HG02884 (cell line): ENCODE measurements at regions not wholly inside any gene's neighbourhood (a gene's known extent, or its start where the extent isn't known, plus 50 kb on each side); places are given as distances from the start of the nearest gene placed in this dataset.
"Not testable (repeated sequence)": the region's sequence is repeated elsewhere in the genome, so short reads cannot be mapped to it uniquely, and the experiment has no call there.

Experiments
- ATAC-seq: cut with Tn5 transposase; IDR thresholded peaks from one replicate; pipeline ENCODE4 v1.9.1; 2021; ENCODE audit warnings: mild to moderate bottlenecking, moderate library complexity; ENCODE audit not compliant: unreplicated experiment

DNA sequence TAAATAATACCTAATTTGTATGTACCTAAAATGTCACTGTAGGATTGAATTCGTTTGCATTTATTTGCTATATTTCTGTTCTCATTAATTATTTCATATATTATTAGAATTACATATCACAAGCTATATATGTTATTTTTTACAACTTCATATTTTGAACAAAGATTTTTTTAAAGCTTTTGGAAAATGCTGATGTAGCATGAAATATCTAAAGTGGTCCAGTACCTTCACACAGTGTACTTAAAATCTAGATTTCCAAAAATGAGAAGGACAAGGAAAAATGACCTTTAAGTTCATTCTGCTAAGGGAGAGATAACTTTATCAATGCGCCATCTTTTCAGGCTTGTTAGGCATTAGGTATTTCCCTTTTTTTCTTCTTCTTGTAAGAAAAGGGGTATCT lies 71.8 kb downstream of the LARP7 start:
- no peak for ATAC-seq

DNA sequence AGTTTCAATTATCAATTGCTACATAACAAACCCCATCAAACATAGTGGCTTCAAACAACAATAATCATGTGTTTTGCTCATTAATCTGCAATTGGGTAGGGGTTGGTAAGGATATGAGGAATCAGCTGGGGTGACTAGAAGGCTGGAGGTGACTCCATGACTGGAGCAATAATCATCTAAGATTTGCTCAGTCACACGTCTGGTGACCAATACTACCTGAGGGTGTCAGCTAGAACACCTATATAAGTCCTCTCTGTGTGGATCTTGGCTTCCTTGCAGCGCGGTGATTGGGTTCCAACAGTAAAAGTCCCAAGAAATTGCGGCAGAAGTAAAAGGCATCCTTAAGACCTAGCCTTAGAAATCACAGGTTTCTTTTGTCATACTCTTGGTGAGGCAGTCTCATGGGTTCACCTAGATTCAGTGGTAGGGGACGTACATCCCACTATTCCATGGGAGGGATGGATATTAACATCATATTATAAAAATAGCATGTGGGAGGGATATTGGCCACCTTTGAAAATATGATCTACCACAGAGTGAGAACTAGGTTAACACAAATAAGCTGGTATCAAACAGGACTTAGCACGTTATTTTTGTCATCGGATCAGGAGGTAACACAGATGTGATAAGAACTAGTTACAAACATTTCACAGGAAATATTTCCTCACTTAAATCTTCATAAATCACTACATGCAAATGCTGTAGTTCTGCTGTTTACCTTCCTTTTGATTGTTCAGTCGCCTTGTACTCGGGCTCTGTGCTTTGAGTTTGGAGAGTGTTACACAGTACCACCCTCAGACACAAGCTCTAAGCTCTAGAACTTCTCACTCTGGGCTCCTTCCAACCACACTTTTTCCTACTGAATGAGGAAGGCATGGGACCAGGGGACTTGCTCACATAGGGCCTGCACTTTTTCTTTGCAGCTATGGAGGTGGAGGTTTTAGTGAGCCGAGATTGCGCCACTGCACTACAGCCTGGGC lies 78.3 kb downstream of the LARP7 start:
- no peak for ATAC-seq

GRCh38 chr4:112717856-112718255 lies 80.9 kb downstream of the LARP7 start:
- no peak for ATAC-seq

- no peak for ATAC-seq
Measured at GRCh38 chr4:112721627-112722026, 84.7 kb downstream of the LARP7 start.

DNA sequence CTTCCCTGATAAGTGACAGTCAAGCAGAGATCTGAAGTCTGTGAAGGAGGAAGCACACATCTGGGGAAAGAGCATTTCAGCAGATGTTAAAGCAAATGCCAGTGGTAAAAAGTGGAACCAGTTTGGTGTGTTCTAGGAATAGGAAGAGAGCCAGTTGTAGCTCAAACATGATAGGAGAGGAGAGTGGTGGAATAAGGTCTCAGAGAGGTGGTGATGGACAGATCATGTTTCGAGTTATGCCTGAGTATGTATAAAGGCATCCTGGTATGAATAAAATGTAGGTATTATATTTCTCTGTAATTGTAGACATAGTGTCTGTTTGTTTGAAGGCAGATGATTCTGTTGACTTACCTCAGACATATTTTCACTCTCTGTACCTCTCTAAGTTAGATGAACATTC lies 89.1 kb downstream of the LARP7 start:
- ATAC-seq, result no peak

- ATAC-seq, result not testable (repeated sequence)
Measured at GRCh38 chr4:112727728-112728127, 90.8 kb downstream of the LARP7 start.

DNA sequence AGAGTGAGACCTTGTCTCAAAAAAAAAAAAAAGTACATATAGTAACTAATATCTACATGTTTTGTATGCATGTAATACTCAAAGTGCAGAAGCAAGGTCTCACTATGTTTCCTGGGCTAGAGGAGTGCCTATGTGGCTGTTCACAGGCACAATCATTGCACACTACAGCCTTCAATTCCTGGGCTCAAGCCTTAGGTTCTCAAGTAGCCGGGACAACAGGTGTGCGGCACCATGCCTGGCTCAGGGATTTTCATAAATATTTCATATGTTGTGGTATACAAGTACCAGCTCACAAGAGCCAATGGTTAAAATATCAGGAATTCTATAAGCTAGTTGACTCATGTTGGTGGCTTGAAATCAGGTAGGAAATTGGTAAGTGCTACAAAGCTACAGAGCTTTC lies 94.8 kb downstream of the LARP7 start:
- ATAC-seq, result no peak

DNA sequence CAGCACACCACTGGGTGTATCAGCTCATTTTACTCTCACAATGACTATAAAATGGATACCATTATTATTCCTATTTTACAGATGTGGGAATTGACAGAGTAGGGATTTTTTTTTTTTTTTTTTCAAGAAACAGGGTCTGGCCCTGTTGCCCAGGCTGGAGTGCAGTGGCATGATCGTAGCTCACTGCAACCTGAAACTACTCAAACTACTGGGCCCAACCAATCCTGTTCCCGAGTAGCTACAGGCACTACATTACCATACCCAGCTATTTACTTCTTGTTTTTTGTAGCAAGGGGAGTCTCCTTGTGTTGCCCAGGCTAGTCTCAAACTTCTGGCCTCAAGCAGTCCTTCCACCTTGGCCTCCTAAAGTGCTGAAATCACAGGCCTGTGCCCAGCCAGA lies 95.2 kb downstream of the LARP7 start:
- ATAC-seq, result no peak

DNA sequence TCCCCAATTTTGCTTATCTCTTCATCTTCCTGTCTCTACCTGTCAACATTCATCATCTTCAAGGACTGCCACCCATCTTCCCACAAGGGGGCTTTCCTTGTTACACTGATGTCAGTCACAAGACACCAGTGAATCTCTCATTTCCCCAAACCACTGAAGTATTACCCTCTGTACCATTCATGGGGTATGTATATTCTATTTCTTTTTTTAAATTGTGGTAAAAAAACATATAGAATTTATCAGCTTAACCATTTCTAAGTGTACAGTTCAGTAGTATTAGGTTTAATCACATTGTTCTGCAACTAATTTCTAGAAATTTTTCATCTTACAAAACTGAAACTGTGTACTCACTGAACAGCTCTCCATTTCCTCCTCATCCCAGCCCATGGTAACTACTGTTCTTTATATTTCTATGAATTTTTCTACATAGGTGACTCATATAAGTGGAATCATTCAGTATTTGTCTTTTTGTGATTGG lies 98.6 kb downstream of the LARP7 start:
- peak; percentile 72 for ATAC-seq

- ATAC-seq, result peak; percentile 38
Measured at GRCh38 chr4:112736718-112737135, 99.8 kb downstream of the LARP7 start.

GRCh38 chr4:112739442-112739841 lies 102.5 kb downstream of the LARP7 start:
- no peak for ATAC-seq

DNA sequence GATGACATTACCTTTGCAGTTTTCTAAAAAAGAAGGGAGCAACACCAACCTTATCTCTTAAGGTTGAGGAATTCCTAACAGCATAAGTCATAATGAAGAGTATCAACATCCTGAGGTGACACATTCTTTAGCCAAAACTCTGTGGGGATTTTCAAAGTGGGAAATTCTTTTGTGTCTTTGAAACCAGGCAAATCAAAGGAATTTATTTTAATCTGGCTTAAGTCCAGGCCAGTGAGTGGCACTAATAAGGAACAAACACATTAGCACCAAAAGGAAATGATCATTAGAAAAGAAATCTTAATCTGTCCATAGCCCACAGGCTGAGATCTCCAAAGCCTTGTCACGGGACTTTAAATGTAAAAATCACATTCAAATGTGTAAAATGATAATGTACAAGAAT lies 110.1 kb downstream of the LARP7 start:
- no peak for ATAC-seq

DNA sequence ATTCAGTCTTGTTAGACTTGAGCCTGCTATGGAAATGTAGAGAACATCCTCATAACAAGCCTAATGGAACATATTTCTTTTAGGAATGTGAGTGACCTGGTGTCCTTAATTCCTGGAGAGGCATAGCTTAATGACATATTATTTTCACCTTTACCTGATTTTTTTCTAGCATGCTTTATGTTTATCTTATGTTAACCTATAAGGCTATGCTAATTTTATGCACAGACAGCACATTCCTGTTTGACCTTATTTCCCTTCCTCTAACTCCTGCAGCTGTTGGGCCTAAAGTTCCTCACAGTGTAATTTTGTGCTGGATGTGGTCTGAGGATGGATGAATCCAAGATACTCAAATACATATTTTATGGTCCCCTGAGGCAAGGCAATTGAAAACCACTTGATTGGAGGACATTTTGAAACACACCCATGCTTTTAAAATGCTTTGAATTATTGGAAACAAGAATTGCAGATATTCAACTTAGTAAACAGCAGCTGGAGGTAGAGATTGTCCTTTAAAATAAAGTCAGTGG lies 111.5 kb downstream of the LARP7 start:
- ATAC-seq, result no peak

- not testable (repeated sequence) for ATAC-seq
Measured at GRCh38 chr4:112750749-112751148, 113.8 kb downstream of the LARP7 start.

DNA sequence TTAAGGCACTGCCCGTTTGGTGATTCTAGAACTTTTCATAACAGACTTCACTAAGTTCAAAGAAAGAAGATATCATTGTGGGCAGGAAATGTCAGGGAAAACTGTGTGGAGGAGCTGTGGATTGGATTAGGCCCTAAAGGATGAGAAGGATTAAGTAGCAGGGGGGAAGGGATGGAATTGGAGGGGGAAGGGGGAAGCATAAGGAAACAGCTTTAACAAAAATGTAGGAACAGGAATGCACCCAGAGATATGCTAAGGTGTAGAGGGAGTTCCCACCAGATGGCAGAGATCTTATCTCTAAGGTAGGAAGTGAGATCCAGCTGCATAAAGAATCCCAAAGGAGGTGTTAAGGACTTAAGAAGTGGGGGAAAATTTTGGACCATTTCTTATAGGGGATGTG lies 114.5 kb downstream of the LARP7 start:
- no peak for ATAC-seq

- no peak for ATAC-seq
Measured at GRCh38 chr4:112752061-112752460, 115.1 kb downstream of the LARP7 start.

DNA sequence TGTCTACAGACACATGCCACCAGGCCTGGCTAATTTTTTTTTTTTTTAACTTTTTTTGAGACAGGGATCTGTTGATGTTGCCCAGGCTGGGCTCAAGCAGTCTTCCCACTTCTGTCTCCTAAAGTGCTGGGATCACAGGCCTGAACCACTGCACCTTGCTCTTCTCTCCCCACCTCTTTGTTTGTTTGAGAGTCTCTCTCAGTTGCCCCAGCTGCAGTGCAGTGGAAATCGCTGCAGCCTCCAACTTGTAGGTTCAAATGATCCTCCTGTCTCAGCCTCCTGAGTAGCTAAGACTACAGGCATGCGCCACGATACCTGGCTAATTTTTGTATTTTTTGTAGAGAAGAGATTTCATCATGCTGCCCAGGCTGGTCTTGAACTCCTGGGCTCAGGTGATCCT lies 115.6 kb downstream of the LARP7 start:
- no peak for ATAC-seq

- no peak for ATAC-seq
Measured at GRCh38 chr4:112753333-112753732, 116.4 kb downstream of the LARP7 start.

DNA sequence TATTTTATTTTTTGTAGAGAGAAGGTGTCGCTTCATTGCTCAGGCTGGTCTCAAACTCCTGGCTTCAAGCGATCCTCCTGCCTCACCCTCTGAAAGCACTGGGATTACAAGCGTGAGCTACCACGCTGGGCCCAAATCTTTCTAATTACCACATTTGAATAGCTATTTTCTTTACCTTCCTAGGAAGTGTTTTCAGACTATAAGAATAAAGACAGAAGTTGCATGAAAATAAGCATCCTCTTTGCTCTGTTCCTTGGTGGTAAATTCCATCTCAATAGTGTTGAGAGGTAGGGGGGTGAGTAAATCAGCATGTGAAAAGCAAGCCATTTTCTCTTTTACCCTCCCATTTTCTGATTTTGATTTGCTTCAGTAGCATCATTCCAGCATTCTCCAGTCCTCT lies 122.4 kb downstream of the LARP7 start:
- ATAC-seq, result no peak

- no peak for ATAC-seq
Measured at GRCh38 chr4:112765317-112765974, 128.5 kb downstream of the LARP7 start.

DNA sequence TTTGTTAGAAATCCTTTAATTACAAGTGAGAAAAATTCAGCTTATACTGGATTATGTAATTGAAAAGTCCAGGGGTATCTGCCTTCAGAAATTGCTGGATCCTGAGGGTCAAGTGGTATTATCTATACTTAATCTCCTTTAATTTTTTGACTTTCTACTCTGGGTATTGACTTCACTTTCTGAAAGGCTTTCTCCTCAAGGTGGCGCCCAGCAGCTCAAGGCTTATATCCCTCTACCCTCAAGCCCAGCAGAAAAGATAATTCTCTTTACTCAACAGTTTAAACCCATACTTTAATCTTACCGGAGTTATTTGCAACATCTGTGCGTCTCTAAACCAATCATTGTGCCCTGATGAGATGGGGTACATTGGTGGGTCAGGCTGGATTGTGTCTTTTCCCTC lies 129.5 kb downstream of the LARP7 start:
- no peak for ATAC-seq

DNA sequence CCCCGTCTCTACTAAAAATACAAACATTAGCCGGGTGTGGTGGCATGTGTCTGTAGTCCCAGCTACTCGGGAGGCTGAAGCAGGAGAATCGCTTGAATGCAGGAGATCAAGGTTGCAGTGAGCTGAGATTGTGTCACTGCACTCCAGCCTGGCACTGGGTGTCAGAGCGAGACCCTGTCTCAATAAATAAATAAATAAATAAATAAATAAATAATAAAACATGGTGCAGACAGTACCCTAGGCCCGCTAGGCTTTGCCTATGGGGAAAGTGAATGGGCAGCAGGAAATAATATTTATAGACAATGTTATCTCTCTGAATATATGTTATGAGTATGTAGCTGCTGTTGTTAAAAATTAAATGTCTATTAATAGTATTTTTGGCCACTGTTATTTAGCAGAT lies 130.4 kb downstream of the LARP7 start:
- ATAC-seq, result no peak
